ENCODE measurements at regions not wholly inside any gene's neighbourhood (a gene's known extent, or its start where the extent isn't known, plus 50 kb on each side); places are given as distances from the start of the nearest gene placed in this dataset.

DNA sequence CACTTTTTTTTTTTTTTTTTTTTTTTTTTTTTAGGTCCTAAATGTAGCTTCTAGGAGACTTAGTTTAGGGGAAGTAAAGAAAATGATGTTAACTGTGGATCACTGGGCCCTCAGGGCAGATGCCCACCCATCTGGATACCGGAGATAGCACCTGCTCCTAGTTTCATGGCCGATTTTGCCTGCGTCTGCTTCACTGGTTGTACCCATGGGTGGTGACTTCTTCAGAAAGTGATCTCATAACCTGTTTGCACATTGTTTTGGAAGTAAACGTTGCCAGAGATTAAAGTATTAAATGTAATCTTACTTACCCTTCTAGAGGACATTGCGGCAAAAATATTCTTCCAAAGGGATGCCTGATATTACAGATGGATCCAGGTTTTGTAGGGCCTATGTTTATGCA, 79.8 kb upstream of the SGK1 start:
- TF ChIP-seq EP300 (IDR thresholded peaks at IDR 0.05) (no peak), POLR2A (IDR thresholded peaks at IDR 0.05) (no peak), POLR2AphosphoS5 (IDR thresholded peaks at IDR 0.05) (no peak)
- TF ChIP-seq, protein P1, sequence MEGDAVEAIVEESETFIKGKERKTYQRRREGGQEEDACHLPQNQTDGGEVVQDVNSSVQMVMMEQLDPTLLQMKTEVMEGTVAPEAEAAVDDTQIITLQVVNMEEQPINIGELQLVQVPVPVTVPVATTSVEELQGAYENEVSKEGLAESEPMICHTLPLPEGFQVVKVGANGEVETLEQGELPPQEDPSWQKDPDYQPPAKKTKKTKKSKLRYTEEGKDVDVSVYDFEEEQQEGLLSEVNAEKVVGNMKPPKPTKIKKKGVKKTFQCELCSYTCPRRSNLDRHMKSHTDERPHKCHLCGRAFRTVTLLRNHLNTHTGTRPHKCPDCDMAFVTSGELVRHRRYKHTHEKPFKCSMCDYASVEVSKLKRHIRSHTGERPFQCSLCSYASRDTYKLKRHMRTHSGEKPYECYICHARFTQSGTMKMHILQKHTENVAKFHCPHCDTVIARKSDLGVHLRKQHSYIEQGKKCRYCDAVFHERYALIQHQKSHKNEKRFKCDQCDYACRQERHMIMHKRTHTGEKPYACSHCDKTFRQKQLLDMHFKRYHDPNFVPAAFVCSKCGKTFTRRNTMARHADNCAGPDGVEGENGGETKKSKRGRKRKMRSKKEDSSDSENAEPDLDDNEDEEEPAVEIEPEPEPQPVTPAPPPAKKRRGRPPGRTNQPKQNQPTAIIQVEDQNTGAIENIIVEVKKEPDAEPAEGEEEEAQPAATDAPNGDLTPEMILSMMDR (IDR thresholded peaks at IDR 0.05): no peak

All from suprapubic skin (tissue), 4 donors.